Mesodermal cell (in vitro differentiated cells): ENCODE measurements at regions not wholly inside any gene's neighbourhood (a gene's known extent, or its start where the extent isn't known, plus 50 kb on each side); places are given as distances from the start of the nearest gene placed in this dataset.

Experiments
- H3K27ac ChIP-seq: 2 replicates; pipeline ENCODE4 v1.7.0; 2013; ENCODE audit warnings: mild to moderate bottlenecking, low read depth, low read length, moderate library complexity; ENCODE audit not compliant: severe bottlenecking
- H3K36me3 ChIP-seq: 2 replicates; pipeline ENCODE4 v1.7.1; 2013; ENCODE audit warnings: mild to moderate bottlenecking, low read length, moderate library complexity; ENCODE audit not compliant: control insufficient read depth, insufficient read depth
- H3K4me1 ChIP-seq: one replicate; pipeline ENCODE4 v1.7.1; 2013; ENCODE audit warnings: mild to moderate bottlenecking, low read length; ENCODE audit not compliant: insufficient read depth, control insufficient read depth, poor library complexity, severe bottlenecking
- H3K4me3 ChIP-seq: 2 replicates; pipeline ENCODE4 v1.7.0; 2013; ENCODE audit warnings: low read length, control low read depth, mild to moderate bottlenecking; ENCODE audit not compliant: insufficient read depth, poor library complexity, severe bottlenecking; ENCODE audit errors: extremely low read depth
- H3K9me3 ChIP-seq: 2 replicates; pipeline ENCODE4 v1.7.1; 2013; ENCODE audit warnings: mild to moderate bottlenecking, low read length, moderate library complexity; ENCODE audit not compliant: control insufficient read depth
- WGBS, 2 experiments: methylation state at CpG; one replicate each; pipeline ENCODE4 v1.1.5; 2013; ENCODE audit warnings: missing lambda C conversion rate in 2 of 2; ENCODE audit not compliant: insufficient coverage in 2 of 2; 5-methylcytosine and 5-hydroxymethylcytosine counted together

DNA sequence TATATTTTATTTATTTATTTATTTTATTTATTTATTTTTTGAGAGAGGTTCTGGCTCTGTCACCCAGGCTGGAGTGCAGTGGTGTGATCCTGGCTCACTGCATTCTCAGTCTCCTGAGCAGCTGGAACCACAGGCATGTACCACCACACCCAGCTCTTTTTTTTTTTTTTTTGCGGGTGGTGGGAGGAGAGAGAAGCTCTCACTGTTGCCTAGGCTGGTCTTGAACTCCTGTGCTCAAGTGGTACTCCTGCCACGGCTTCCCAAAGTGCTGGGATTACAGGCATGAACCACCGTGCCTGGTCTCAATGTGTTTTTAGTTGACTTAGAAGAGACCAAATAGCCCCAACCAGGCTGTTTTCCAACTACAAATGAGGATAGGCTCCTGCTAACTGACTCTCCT is 80.7 kb downstream of the PDCL3 start:
- 83 to 100% methylated on average over 1 of the region's 3 CpGs for WGBS, 2 experiments
- Histone ChIP-seq H3K36me3 (no peaks in the 10 kb centered on the region), H3K9me3 (no peaks in the 10 kb centered on the region), H3K27ac (no peak overlapping the region), H3K4me1 (no peaks in the 10 kb centered on the region), H3K4me3 (no peak overlapping the region)

- WGBS, 2 experiments: 90 to 92% methylated on average over 2 to 3 of the region's 6 CpGs
- Histone ChIP-seq H3K9me3 (no peaks in the 10 kb centered on the region), H3K27ac (no peak overlapping the region), H3K4me3 (no peak overlapping the region), H3K36me3 (no peaks in the 10 kb centered on the region), H3K4me1 (no peaks in the 10 kb centered on the region)
Measured at GRCh38 chr2:100643906-100644501, 81.2 kb downstream of the PDCL3 start.

GRCh38 chr2:100645695-100646429 is 83.1 kb downstream of the PDCL3 start:
- WGBS, 2 experiments: 24 to 59% methylated on average over 2 to 7 of the region's 8 CpGs
- Histone ChIP-seq H3K9me3 (no peaks in the 10 kb centered on the region), H3K4me1 (no peaks in the 10 kb centered on the region), H3K4me3 (no peak overlapping the region), H3K27ac (no peak overlapping the region), H3K36me3 (no peaks in the 10 kb centered on the region)

GRCh38 chr2:100647709-100648108 is 84.9 kb downstream of the PDCL3 start:
- 83 to 100% methylated on average over 1 of the region's 1 CpG for WGBS, 2 experiments
- Histone ChIP-seq H3K4me1 (no peaks in the 10 kb centered on the region), H3K4me3 (no peak overlapping the region), H3K27ac (no peak overlapping the region), H3K36me3 (no peaks in the 10 kb centered on the region), H3K9me3 (no peaks in the 10 kb centered on the region)

DNA sequence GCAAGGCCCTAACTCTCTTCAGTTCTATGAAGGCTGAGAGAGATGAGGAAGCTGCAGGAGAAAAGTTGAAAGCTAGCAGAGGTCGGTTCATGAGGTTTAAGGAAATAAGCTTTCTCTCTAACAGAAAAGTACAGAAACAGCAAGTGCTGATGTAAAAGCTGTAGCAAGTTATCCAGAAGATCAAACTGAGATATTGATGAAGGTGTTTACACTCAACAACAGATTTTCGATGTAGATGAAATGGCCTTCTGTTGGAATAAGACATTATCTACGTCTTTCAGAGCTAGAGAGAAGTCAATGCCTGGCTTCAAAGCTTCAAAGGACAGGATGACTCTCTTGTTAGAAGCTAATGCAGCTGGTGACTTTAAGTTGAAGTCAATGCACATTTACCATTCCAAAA is 87.4 kb downstream of the PDCL3 start:
- Histone ChIP-seq H3K4me1 (no peaks in the 10 kb centered on the region), H3K4me3 (no peak overlapping the region), H3K9me3 (no peaks in the 10 kb centered on the region), H3K27ac (no peak overlapping the region), H3K36me3 (no peaks in the 10 kb centered on the region)
- WGBS, 2 experiments: 81 to 92% methylated on average over 2 to 3 of the region's 3 CpGs

GRCh38 chr2:100653449-100654035 is 90.7 kb downstream of the PDCL3 start:
- H3K4me3 ChIP-seq: no peak overlapping the region
- no peaks in the 10 kb centered on the region for H3K36me3 ChIP-seq
- 84 to 90% methylated on average over 3 to 6 of the region's 7 CpGs for WGBS, 2 experiments
- no peaks in the 10 kb centered on the region for H3K9me3 ChIP-seq
- H3K27ac ChIP-seq: no peak overlapping the region
- H3K4me1 ChIP-seq: no peaks in the 10 kb centered on the region

DNA sequence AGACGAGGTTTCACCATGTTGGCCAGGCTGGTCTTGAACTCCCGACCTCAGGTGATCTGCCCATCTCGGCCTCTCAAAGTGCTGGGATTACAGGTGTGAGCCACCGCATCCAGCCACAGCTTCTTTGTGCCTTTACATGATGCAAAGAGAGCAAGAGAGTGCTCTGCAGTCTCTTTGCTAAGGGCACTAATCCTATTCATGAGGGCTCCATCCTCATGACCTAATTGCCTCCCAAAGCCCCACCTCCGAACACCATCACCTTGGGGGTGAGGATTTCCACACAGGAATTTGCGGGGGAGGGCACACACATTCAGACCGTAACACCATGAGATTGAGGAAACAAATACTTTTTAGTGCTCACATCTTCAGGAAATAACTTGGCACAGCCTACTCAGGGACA is 91.8 kb downstream of the PDCL3 start:
- H3K36me3 ChIP-seq: no peaks in the 10 kb centered on the region
- WGBS, 2 experiments: 85 to 90% methylated on average over 6 to 7 of the region's 7 CpGs
- no peak overlapping the region for H3K4me3 ChIP-seq

GRCh38 chr2:100655446-100655845 is 92.7 kb downstream of the PDCL3 start:
- Histone ChIP-seq H3K9me3 (no peaks in the 10 kb centered on the region), H3K36me3 (no peaks in the 10 kb centered on the region), H3K4me3 (no peak overlapping the region), H3K27ac (no peak overlapping the region), H3K4me1 (no peaks in the 10 kb centered on the region)
- WGBS, 2 experiments: 92 to 100% methylated on average over 5 of the region's 5 CpGs

More for the DNA sequence above, 91.8 kb downstream of the PDCL3 start:
- Histone ChIP-seq H3K4me1 (no peaks in the 10 kb centered on the region), H3K9me3 (no peaks in the 10 kb centered on the region), H3K27ac (no peak overlapping the region)

GRCh38 chr2:100655936-100656534 is 93.2 kb downstream of the PDCL3 start:
- 84 to 96% methylated on average over 3 to 4 of the region's 5 CpGs for WGBS, 2 experiments
- Histone ChIP-seq H3K4me1 (no peaks in the 10 kb centered on the region), H3K9me3 (no peaks in the 10 kb centered on the region), H3K36me3 (no peaks in the 10 kb centered on the region), H3K4me3 (no peak overlapping the region), H3K27ac (no peak overlapping the region)

GRCh38 chr2:100658017-100658416 is 95.2 kb downstream of the PDCL3 start:
- 67 to 79% methylated on average over 1 to 2 of the region's 4 CpGs for WGBS, 2 experiments

More at GRCh38 chr2:100658017-100658416, 95.2 kb downstream of the PDCL3 start:
- no peaks in the 10 kb centered on the region for H3K36me3 ChIP-seq
- H3K4me3 ChIP-seq: no peak overlapping the region
- no peaks in the 10 kb centered on the region for H3K4me1 ChIP-seq
- no peaks in the 10 kb centered on the region for H3K9me3 ChIP-seq
- H3K27ac ChIP-seq: no peak overlapping the region
